ENCODE measurements at regions not wholly inside any gene's neighbourhood (a gene's known extent, or its start where the extent isn't known, plus 50 kb on each side); places are given as distances from the start of the nearest gene placed in this dataset.

DNA sequence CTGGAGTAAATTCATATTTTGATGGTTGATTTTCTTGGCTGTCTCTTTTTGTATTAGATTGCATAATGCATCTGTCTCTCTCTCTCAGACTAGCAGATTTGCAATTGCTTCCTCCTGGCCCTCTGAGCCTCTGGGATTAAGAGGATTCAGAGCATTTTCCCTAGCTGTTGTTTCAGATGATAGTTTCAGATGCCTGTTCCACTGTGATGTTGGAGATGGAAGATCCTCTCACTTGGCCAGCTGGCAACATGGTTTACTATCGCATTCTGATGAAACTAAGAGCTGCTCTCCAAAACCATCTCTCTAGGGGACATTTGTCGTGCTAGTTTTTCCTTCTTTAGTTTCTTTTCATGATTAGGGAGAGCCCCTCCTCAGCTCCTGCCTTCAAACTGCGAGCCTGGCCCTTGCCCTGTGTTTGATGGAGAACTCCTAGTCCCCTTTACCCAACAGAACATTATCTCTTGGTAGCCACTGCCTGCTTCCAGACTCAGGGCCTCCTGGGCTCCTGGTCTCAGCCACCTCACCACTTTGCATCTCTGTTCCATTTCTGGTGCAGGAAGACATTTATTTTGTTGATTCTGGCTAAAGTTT is 244.6 kb downstream of the B3GLCT start:
- no peaks in the 10 kb centered on the region for H3F3A ChIP-seq (ENCODE audit: low read length, unreplicated experiment)
- H3K4me3 ChIP-seq (ENCODE audit: low read length): no peak overlapping the region
- H3K27ac ChIP-seq (ENCODE audit: low read length): no peak overlapping the region
- H3K9ac ChIP-seq (ENCODE audit: low read length): no peak overlapping the region
- H3K27me3 ChIP-seq (ENCODE audit: low read length): peaks cover 16% of the 10 kb centered on the region; the same call in 1 of the 2 replicates
- TF ChIP-seq CTCF (conservative IDR thresholded peaks at IDR 0.05; ENCODE audit: low read depth, low read length) (no peak), EZH2 (IDR thresholded peaks at IDR 0.05; ENCODE audit: low read length, unreplicated experiment) (no peak), EZH2phosphoT487 (IDR thresholded peaks at IDR 0.05; ENCODE audit: borderline replicate concordance, low read length) (no peak)
- H3K36me3 ChIP-seq (ENCODE audit: low read depth, low read length): no peaks in the 10 kb centered on the region
- H3K4me2 ChIP-seq (ENCODE audit: low read length): no peak overlapping the region
- no peak for DNase-seq
- ATAC-seq: no peak
- CTCF ChIA-PET: no interaction called here
- POLR2A ChIA-PET (ENCODE audit: unreplicated experiment): no interaction called here
- BruUV-seq (replicated peaks): no TSS peak
- H2AFZ ChIP-seq (ENCODE audit: low read length): no peak overlapping the region
- H3K79me2 ChIP-seq (ENCODE audit: low read length): no peaks in the 10 kb centered on the region
- no peaks in the 10 kb centered on the region for H3K9me3 ChIP-seq (ENCODE audit: low read length)
- no peaks in the 10 kb centered on the region for H4K20me1 ChIP-seq (ENCODE audit: low read length)
- H3K4me1 ChIP-seq (ENCODE audit: insufficient read depth, low read length): no peaks in the 10 kb centered on the region
- H3K9me2 ChIP-seq (replicated peaks; ENCODE audit: low read length): no peaks in the 10 kb centered on the region
- intact Hi-C loops (cut with micrococcal nuclease): no loop called here

DNA sequence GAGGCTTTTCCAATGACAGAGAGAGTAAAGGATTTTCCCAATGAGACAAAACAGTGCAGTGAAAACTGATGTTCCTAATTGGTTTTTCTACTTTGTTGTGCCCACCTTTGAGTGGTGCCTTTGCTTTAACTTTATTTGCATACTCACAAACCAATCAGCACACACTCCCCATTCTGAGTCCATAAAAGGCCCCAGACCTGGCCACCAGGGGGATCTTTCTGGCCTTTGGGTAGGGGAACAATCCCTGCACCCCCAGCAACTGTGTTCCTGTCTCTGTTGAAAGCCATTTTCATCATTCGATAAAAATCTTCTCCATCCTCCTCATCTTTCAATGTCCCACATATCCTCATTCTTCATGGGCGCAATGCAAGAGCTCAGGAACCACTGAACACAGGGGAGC is 252.8 kb downstream of the B3GLCT start:
- BruUV-seq (replicated peaks): no TSS peak
- Histone ChIP-seq H3K36me3 (ENCODE audit: low read depth, low read length) (no peaks in the 10 kb centered on the region), H3K27ac (ENCODE audit: low read length) (no peak overlapping the region), H3K4me2 (ENCODE audit: low read length) (no peak overlapping the region), H4K20me1 (ENCODE audit: low read length) (no peaks in the 10 kb centered on the region), H2AFZ (ENCODE audit: low read length) (no peak overlapping the region), H3K9me3 (ENCODE audit: low read length) (no peaks in the 10 kb centered on the region), H3K9ac (ENCODE audit: low read length) (no peak overlapping the region), H3F3A (ENCODE audit: low read length, unreplicated experiment) (no peaks in the 10 kb centered on the region), H3K4me3 (ENCODE audit: low read length) (no peak overlapping the region), H3K27me3 (ENCODE audit: low read length) (peaks cover 5% of the 10 kb centered on the region; the same call in 1 of the 2 replicates), H3K79me2 (ENCODE audit: low read length) (no peaks in the 10 kb centered on the region), H3K4me1 (ENCODE audit: insufficient read depth, low read length) (no peaks in the 10 kb centered on the region), H3K9me2 (replicated peaks; ENCODE audit: low read length) (no peaks in the 10 kb centered on the region)
- POLR2A ChIA-PET (ENCODE audit: unreplicated experiment): no interaction called here
- no peak for TF ChIP-seq EZH2 (IDR thresholded peaks at IDR 0.05; ENCODE audit: low read length, unreplicated experiment)
- no peak for TF ChIP-seq EZH2phosphoT487 (IDR thresholded peaks at IDR 0.05; ENCODE audit: borderline replicate concordance, low read length)
- no peak for TF ChIP-seq CTCF (conservative IDR thresholded peaks at IDR 0.05; ENCODE audit: low read depth, low read length)
- no peak for DNase-seq
- intact Hi-C loops (cut with micrococcal nuclease): no loop called here
- CTCF ChIA-PET: no interaction called here
- no peak for ATAC-seq

- H3K9ac ChIP-seq (ENCODE audit: low read length): no peak overlapping the region
- no peak overlapping the region for H3K27ac ChIP-seq (ENCODE audit: low read length)
- no peaks in the 10 kb centered on the region for H3K36me3 ChIP-seq (ENCODE audit: low read depth, low read length)
- BruUV-seq (replicated peaks): no TSS peak
- TF ChIP-seq EZH2 (IDR thresholded peaks at IDR 0.05; ENCODE audit: low read length, unreplicated experiment): no peak
- no peak for TF ChIP-seq CTCF (conservative IDR thresholded peaks at IDR 0.05; ENCODE audit: low read depth, low read length)
- no peak for TF ChIP-seq EZH2phosphoT487 (IDR thresholded peaks at IDR 0.05; ENCODE audit: borderline replicate concordance, low read length)
- CTCF ChIA-PET: no interaction called here
- H3K4me2 ChIP-seq (ENCODE audit: low read length): no peak overlapping the region
- H2AFZ ChIP-seq (ENCODE audit: low read length): no peak overlapping the region
- H3K9me2 ChIP-seq (replicated peaks; ENCODE audit: low read length): no peaks in the 10 kb centered on the region
- no peak overlapping the region for H3K4me3 ChIP-seq (ENCODE audit: low read length)
- POLR2A ChIA-PET (ENCODE audit: unreplicated experiment): no interaction called here
- no peaks in the 10 kb centered on the region for H3K4me1 ChIP-seq (ENCODE audit: insufficient read depth, low read length)
- ATAC-seq (no peak), DNase-seq (no peak)
- intact Hi-C loops (cut with micrococcal nuclease): no loop called here
- no peaks in the 10 kb centered on the region for H3F3A ChIP-seq (ENCODE audit: low read length, unreplicated experiment)
- H4K20me1 ChIP-seq (ENCODE audit: low read length): no peaks in the 10 kb centered on the region
- H3K9me3 ChIP-seq (ENCODE audit: low read length): no peaks in the 10 kb centered on the region
- H3K79me2 ChIP-seq (ENCODE audit: low read length): no peaks in the 10 kb centered on the region
- H3K27me3 ChIP-seq (ENCODE audit: low read length): peaks cover 5% of the 10 kb centered on the region; the same call in 1 of the 2 replicates
These were observed 255.8 kb downstream of the B3GLCT start for GRCh38 chr13:31455581-31455980.
